A673 (cell line): ENCODE measurements at regions not wholly inside any gene's neighbourhood (a gene's known extent, or its start where the extent isn't known, plus 50 kb on each side); places are given as distances from the start of the nearest gene placed in this dataset.

ENCODE experiments used
- EZH2 ChIP-seq: fragments of 200-600 bp; sonication (generic); IDR thresholded peaks from 2 replicates; pipeline ENCODE4 v1.6.1; 2017; ENCODE audit warnings: borderline replicate concordance, low read depth, mild to moderate bottlenecking, mixed read lengths, antibody characterized with exemption, low read length; ENCODE audit not compliant: poor library complexity, severe bottlenecking
- TF ChIP-seq, protein P1 (sequence below): fragments of 300-800, 200-600 bp; sonication (generic); conservative IDR thresholded peaks from 2 replicates; pipeline ENCODE4 v1.5.1; 2017; ENCODE audit warnings: low read depth, mild to moderate bottlenecking, antibody characterized with exemption, low read length, moderate library complexity, mixed read lengths

DNA sequence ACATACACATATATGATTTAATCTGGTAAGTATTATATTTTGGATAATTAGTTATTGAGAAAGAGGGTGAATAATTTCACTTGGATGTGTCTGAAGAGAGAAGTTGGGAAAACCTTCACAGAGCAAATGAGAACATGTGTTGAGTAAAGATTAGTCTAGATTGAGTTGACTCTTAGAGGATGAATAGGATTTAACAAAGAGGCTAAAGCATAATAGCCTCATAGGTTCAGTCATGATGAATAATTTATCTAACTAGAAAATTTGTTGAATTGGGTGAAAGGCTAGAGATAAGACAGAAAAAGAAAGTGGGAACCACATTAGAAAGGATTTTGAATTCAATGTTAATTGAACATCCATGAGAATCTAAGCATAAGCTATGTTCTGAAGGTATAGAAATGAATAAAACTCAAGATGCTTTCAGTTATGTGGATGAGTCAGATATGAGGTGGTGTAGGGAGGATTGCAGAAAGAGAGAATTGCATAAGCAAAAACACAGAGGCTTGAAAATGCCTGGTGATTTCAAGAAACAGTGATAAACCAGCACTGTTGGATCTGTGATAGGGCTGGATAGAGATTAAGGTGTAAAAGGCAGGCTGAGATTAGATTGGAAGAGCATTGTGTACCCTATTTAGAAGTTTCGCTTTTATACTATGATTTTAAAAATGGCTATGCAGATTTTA is 207.6 kb upstream of the NR3C2 start:
- TF ChIP-seq, protein P1, sequence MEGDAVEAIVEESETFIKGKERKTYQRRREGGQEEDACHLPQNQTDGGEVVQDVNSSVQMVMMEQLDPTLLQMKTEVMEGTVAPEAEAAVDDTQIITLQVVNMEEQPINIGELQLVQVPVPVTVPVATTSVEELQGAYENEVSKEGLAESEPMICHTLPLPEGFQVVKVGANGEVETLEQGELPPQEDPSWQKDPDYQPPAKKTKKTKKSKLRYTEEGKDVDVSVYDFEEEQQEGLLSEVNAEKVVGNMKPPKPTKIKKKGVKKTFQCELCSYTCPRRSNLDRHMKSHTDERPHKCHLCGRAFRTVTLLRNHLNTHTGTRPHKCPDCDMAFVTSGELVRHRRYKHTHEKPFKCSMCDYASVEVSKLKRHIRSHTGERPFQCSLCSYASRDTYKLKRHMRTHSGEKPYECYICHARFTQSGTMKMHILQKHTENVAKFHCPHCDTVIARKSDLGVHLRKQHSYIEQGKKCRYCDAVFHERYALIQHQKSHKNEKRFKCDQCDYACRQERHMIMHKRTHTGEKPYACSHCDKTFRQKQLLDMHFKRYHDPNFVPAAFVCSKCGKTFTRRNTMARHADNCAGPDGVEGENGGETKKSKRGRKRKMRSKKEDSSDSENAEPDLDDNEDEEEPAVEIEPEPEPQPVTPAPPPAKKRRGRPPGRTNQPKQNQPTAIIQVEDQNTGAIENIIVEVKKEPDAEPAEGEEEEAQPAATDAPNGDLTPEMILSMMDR: no peak
- no peak for TF ChIP-seq EZH2
